ENCODE measurements at regions not wholly inside any gene's neighbourhood (a gene's known extent, or its start where the extent isn't known, plus 50 kb on each side); places are given as distances from the start of the nearest gene placed in this dataset.

- TF ChIP-seq, protein P1, sequence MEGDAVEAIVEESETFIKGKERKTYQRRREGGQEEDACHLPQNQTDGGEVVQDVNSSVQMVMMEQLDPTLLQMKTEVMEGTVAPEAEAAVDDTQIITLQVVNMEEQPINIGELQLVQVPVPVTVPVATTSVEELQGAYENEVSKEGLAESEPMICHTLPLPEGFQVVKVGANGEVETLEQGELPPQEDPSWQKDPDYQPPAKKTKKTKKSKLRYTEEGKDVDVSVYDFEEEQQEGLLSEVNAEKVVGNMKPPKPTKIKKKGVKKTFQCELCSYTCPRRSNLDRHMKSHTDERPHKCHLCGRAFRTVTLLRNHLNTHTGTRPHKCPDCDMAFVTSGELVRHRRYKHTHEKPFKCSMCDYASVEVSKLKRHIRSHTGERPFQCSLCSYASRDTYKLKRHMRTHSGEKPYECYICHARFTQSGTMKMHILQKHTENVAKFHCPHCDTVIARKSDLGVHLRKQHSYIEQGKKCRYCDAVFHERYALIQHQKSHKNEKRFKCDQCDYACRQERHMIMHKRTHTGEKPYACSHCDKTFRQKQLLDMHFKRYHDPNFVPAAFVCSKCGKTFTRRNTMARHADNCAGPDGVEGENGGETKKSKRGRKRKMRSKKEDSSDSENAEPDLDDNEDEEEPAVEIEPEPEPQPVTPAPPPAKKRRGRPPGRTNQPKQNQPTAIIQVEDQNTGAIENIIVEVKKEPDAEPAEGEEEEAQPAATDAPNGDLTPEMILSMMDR (conservative IDR thresholded peaks at IDR 0.05; ENCODE audit: low read length) = no peak
- no peak for TF ChIP-seq EZH2phosphoT487 (IDR thresholded peaks at IDR 0.05; ENCODE audit: borderline replicate concordance)
These were observed 156.1 kb upstream of the RBMS1 start for GRCh38 chr2:160649698-160650097.

Measured in Loucy (cell line).